GM18502 (cell line): ENCODE measurements at regions not wholly inside any gene's neighbourhood (a gene's known extent, or its start where the extent isn't known, plus 50 kb on each side); places are given as distances from the start of the nearest gene placed in this dataset.
"Not testable (repeated sequence)": the region's sequence is repeated elsewhere in the genome, so short reads cannot be mapped to it uniquely, and the experiment has no call there.

Experiments
- ATAC-seq: cut with Tn5 transposase; IDR thresholded peaks from one replicate; pipeline ENCODE4 v1.9.1; 2021; ENCODE audit warnings: mild to moderate bottlenecking; ENCODE audit not compliant: unreplicated experiment, poor library complexity

DNA sequence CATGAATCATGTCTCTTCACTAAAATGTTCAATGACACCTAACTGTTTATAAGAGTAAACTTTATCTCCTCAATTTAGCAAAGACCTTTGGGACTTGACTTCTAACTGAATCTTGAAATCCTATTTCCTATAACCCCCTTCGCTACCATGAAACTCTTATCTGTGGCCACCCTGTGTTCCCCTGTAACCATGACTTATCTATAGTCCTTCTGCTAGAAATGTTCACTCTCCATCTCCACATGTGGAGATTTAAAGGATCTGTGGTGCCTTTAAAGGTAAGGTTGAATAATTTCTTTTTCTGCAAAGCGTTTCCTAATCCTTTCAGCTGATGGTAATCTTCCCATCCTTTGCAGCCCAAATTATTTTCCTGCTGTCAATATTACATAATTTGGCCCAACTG is 436.3 kb upstream of the RUNX1 start:
- ATAC-seq = no peak

- no peak for ATAC-seq
Observed at GRCh38 chr21:35484851-35485250, 435.7 kb upstream of the RUNX1 start.

- ATAC-seq = no peak
Observed at GRCh38 chr21:35484032-35484431, 434.9 kb upstream of the RUNX1 start.

- ATAC-seq = no peak
Observed at GRCh38 chr21:35482933-35483662, 434.0 kb upstream of the RUNX1 start.

DNA sequence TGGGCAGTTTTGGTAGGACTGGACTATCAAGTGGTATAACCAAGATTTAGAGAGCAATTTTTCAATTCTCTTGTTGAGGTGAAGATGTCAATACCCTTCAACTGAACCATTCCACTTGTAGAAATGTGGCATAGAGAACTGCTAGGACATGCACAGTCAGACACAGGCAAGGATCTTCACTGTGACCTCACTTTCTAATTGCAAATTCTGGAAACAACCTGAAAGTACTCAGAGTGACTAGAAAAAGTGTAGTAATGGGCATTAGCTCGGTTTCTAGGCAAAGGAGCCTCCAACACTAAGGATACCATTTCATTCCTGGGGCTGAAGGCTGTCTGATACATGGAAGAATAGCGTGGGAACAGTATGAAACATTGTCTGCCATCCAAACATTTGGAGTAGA is 433.0 kb upstream of the RUNX1 start:
- ATAC-seq = no peak

DNA sequence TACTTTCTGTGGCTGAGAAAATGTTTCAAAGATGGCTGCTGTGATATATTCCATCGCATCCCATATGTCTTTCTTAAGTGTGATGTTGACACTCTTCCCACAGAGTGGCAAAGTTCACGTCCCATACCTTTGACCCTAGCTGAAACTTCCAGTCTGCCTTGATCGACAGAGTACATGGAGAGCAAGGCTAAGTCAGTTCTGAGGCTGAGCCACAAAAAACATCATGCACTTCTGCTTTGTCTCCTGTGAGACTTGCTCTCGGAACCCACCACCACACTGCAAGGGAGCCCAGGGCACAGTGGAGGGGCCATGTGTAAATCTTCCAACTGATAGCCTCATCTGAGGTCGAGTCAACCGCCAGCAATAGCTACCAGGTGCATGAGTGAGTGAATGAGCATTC is 431.9 kb upstream of the RUNX1 start:
- ATAC-seq = no peak

GRCh38 chr21:35479529-35479928 is 430.4 kb upstream of the RUNX1 start:
- ATAC-seq = no peak

GRCh38 chr21:35479065-35479448 is 430.0 kb upstream of the RUNX1 start:
- no peak for ATAC-seq

- no peak for ATAC-seq
Observed at GRCh38 chr21:35478161-35479064, 429.3 kb upstream of the RUNX1 start.

- no peak for ATAC-seq
Observed at GRCh38 chr21:35477622-35478021, 428.5 kb upstream of the RUNX1 start.

- no peak for ATAC-seq
Observed at GRCh38 chr21:35476621-35477395, 427.7 kb upstream of the RUNX1 start.

- ATAC-seq = no peak
Observed at GRCh38 chr21:35475762-35476161, 426.7 kb upstream of the RUNX1 start.

DNA sequence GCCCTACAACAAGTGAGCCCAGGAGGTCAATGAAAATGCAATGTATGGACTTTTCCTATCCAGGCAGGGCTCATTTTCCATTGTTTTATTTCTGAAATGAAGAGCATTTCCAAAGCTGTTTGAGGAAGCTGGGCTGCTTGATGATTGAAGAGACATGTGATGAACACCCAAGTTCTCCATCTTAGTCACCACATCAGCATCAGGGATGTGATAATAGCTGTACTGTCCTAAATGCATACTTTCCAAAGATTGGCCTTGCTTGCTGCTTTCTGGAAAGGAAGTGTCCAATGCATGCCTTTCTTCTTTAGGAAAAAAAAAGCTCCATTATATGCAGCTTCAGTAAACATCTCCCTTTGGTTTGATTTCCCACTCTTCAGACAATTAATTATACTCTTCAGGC is 425.9 kb upstream of the RUNX1 start:
- no peak for ATAC-seq

- no peak for ATAC-seq
Observed at GRCh38 chr21:35473496-35473895, 424.4 kb upstream of the RUNX1 start.

DNA sequence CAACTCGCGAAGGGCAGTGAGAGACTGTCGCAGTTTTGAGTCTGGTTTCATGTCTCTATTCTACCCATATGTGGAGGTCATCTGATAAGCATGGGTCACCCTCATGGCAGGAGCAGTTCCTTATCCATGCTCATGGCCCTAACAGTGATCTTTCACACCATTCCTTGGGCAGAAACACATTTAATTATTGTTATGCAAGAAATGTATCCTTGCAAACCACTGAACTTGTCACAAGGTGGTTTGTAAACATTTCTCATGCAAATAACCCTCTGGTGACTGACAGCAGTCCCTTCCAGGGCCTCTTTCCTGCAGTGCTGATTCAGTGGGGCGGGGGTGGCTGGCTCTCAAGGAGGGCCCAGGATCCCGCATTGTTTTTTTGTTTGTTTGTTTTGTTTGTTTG is 421.4 kb upstream of the RUNX1 start:
- no peak for ATAC-seq

GRCh38 chr21:35469498-35469897 is 420.4 kb upstream of the RUNX1 start:
- no peak for ATAC-seq

- no peak for ATAC-seq
Observed at GRCh38 chr21:35468991-35469390, 419.9 kb upstream of the RUNX1 start.

DNA sequence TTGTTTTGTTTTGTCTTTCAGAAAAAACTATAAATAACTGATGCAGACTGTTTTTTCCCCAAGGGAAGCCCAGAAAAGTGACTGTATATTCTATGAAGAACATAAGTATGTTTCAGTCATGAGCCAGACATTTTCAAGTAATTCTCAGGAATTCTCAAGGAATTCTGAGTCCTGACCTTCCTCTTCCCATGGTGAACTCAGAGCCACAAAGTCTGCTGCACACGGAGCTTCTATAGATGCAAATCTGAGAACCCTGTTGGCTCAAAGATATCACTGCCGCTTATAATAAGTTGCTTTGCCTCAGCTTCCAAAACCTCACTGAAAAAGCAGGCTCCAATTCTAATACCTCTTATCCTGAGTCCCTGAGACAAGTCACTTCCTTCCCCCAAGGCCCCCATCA is 418.5 kb upstream of the RUNX1 start:
- ATAC-seq = no peak

GRCh38 chr21:35466681-35467080 is 417.6 kb upstream of the RUNX1 start:
- not testable (repeated sequence) for ATAC-seq

DNA sequence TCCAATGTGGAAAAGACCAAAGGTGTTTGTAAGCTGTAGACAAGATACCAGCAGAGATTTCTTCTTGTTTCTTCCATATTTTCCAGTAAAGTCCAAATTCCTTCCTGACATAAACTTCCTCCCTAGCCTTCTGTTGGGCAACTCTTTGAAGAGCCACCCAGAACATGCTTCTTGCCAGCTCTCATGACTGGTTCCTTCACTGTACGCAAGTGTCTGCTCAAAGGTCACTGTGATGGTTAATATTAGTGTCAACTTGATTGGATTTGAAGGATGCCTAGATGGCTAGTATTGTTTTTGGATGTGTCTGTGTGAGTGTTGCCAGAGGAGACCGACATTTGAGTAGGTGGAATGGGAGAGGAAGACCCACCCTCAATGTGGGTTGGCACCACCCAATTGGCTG is 416.6 kb upstream of the RUNX1 start:
- ATAC-seq = no peak

DNA sequence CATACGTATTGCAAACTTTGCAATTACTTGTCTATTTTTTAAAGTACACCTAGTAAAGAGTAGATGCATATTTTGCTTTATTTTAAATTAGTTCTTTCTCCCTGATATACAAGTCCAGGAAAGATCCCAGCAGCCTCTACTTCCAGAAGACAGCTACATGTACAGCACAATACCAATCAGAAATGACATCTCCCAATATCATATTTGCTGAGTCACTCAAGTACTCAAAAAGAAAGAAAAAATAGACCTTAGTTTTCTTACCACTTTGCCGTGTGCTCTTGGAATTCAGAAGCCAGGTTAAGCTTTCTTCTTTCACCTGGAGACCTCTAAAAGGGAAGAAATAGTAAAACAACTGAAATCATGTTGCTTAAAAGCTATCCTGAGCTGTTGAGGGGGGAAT is 412.6 kb upstream of the RUNX1 start:
- no peak for ATAC-seq
